AG04449 (cell line): ENCODE measurements at regions not wholly inside any gene's neighbourhood (a gene's known extent, or its start where the extent isn't known, plus 50 kb on each side); places are given as distances from the start of the nearest gene placed in this dataset.

Experiments
- CTCF ChIA-PET: fragments of 350-600 bp; formaldehyde crosslinking; extraction: SDS; loops from one replicate; lab custom pipeline; 2021; ENCODE audit warnings: antibody characterized with exemption; lab: Yijun Ruan, JAX
- POLR2A ChIA-PET: fragments of 400-600, 350-600 bp; formaldehyde crosslinking; extraction: SDS; loops from one replicate; lab custom pipeline; 2020; ENCODE audit warnings: antibody characterized with exemption, inconsistent platforms; lab: Yijun Ruan, JAX
- DNase-seq: peaks from one replicate; pipeline ENCODE4 v3.0.0-alpha.2; 2010; ENCODE audit warnings: low read depth, low spot score
- H3K4me3 ChIP-seq: 2 replicates; pipeline ENCODE4 v1.5.1; 2011; ENCODE audit warnings: low read depth, mild to moderate bottlenecking, control low read depth, low read length
- TF ChIP-seq, protein P1 (sequence below): IDR thresholded peaks from one replicate; pipeline ENCODE4 v1.5.1; 2011; ENCODE audit warnings: mild to moderate bottlenecking, moderate library complexity, low read length, control low read depth, inconsistent platforms; ENCODE audit not compliant: insufficient read depth; ENCODE audit errors: missing control alignments

DNA sequence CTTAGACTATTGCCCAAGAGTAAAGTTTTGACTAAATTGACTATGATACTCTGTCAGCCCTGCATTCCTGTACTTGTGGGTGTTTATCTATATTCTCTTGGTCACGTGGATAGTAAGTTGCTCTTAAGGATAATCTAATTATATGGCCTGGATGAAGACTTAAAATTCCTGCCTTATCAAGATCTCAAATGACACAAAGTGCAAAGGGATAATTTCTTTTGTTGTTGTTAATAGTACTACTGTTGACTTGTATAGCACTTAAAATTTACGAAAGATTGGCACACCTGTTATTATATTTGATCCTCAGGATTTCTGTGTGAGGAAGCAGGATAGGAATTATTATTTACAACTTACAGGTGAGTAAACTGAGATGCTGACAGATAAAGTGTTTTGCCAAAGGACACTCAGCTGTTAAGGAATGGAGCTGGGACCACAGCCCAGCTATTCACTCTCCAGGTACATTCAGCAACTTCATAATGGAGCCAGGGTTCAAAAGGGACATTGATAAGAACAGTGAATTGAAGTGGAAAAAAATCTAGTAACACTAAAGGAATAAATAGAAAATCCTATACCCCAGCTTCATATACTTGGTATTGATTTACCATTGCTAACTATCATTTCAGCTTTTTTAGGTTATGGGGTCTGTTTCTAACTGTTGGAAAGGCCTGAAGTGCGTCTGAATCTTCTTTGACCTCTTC, 53.4 kb upstream of the EVL start:
- POLR2A ChIA-PET, result no interaction called here
- TF ChIP-seq, protein P1, sequence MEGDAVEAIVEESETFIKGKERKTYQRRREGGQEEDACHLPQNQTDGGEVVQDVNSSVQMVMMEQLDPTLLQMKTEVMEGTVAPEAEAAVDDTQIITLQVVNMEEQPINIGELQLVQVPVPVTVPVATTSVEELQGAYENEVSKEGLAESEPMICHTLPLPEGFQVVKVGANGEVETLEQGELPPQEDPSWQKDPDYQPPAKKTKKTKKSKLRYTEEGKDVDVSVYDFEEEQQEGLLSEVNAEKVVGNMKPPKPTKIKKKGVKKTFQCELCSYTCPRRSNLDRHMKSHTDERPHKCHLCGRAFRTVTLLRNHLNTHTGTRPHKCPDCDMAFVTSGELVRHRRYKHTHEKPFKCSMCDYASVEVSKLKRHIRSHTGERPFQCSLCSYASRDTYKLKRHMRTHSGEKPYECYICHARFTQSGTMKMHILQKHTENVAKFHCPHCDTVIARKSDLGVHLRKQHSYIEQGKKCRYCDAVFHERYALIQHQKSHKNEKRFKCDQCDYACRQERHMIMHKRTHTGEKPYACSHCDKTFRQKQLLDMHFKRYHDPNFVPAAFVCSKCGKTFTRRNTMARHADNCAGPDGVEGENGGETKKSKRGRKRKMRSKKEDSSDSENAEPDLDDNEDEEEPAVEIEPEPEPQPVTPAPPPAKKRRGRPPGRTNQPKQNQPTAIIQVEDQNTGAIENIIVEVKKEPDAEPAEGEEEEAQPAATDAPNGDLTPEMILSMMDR, result no peak
- no peak overlapping the region for H3K4me3 ChIP-seq
- no peak for DNase-seq
- CTCF ChIA-PET, result interaction anchor here (0.6 to 3.4 kb wide), 6 partner anchors 9 to 97 kb away, joined by 3 to 13 read pairs (median 8); no protein-coding TSS in a partner anchor

DNA sequence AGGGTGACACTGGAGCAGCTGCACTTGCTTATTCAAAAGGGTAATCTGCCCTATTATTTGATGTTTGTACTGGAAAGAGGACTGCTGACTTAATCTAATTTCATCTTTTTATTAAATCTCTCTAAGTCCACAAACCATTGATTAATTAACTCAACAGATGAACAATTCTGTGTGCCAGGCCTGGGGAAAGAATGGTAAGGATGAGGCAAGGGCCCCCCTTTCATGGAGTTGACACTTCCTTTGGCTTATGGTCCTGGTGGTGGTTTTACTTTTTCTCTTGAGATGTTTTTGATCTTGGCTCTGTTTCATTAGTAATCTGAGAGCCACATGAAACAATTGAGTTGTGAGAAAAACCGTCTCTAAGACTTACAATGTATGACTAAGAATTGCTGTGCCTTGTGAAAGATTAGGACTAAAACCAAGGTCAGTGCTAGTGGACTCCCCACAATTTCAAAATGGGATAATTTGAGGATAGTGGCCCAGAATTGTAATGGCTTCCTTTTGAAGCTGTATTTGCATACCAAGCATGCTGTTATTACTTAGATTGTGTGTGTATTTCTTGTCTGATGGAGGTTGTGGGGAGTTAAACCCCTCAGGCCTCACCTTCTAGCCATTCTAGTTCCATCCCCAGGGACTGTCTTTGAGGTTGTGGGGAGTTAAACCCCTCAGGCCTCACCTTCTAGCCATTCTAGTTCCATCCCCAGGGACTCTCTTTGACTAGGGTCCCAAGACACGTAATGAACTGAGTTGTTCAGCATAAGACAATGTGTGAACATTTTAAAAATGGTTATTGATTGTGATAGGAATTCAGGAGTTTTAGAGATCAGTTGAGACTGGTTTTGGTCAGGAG, 52.5 kb upstream of the EVL start:
- CTCF ChIA-PET, result interaction anchor here (0.9 to 3.4 kb wide), 5 partner anchors 8 to 96 kb away, joined by 3 to 13 read pairs (median 9); no protein-coding TSS in a partner anchor

DNA sequence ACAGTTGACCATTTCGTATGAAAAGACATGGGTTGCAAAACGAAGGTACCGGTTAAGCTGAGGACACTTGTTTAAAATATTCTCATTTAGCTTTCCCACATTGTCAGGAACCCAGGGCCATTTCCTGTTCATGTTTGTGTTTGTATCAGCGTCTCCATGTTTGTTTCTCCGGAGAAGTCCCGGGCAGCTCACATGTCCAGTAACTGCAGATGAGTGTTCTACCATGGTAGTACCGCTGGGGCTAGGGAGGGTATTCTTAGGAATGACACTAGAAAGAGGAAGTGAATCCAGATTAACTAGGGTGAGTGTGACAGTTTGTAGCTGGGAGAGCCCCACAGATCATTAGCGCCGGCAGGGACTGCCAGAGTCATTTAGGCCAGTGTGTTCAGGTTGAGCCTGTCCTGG, 50.0 kb upstream of the EVL start:
- no peak overlapping the region for H3K4me3 ChIP-seq
- DNase-seq, result no peak
- TF ChIP-seq, protein P1, result no peak
- ChIA-PET CTCF (interaction anchor here (1.1 kb wide), 1 partner anchor 33 kb away, joined by 3 read pairs; no protein-coding TSS in a partner anchor), POLR2A (interaction anchor here (1.0 kb wide), 1 partner anchor 18 kb away, joined by 3 read pairs; no protein-coding TSS in a partner anchor)

More for the DNA sequence above, 52.5 kb upstream of the EVL start:
- no peak for DNase-seq
- TF ChIP-seq, protein P1, result no peak
- POLR2A ChIA-PET, result no interaction called here
- no peak overlapping the region for H3K4me3 ChIP-seq
